ENCODE measurements at regions not wholly inside any gene's neighbourhood (a gene's known extent, or its start where the extent isn't known, plus 50 kb on each side); places are given as distances from the start of the nearest gene placed in this dataset.

GRCh38 chr16:59683709-59684108 is 949.6 kb upstream of the GOT2 start:
- Histone ChIP-seq H3K36me3 (ENCODE audit: low read depth) (no peaks in the 10 kb centered on the region), H3K4me3 (no peak overlapping the region), H3K4me1 (ENCODE audit: low read depth) (no peaks in the 10 kb centered on the region), H3K9me3 (peaks cover 48% of the 10 kb centered on the region)
- DNase-seq (no peak), ATAC-seq (no peak)
- intact Hi-C loops (cut with DNase I, micrococcal nuclease) = no loop called here
- TF ChIP-seq CTCF (IDR thresholded peaks at IDR 0.05) = no peak

GRCh38 chr16:59665618-59666220 is 931.6 kb upstream of the GOT2 start:
- H3K4me3 ChIP-seq = no peak overlapping the region
- peaks cover 32% of the 10 kb centered on the region for H3K9me3 ChIP-seq
- no peaks in the 10 kb centered on the region for H3K36me3 ChIP-seq (ENCODE audit: low read depth)
- no peak for ATAC-seq
- H3K4me1 ChIP-seq (ENCODE audit: low read depth) = no peaks in the 10 kb centered on the region
- intact Hi-C loops (cut with DNase I, micrococcal nuclease) = no loop called here
- no peak for TF ChIP-seq CTCF (IDR thresholded peaks at IDR 0.05)
- no peak for DNase-seq

GRCh38 chr16:59658572-59658971 is 924.5 kb upstream of the GOT2 start:
- H3K36me3 ChIP-seq (ENCODE audit: low read depth) = no peaks in the 10 kb centered on the region
- H3K4me3 ChIP-seq = no peak overlapping the region
- H3K9me3 ChIP-seq = peaks cover 38% of the 10 kb centered on the region
- H3K4me1 ChIP-seq (ENCODE audit: low read depth) = no peaks in the 10 kb centered on the region
- intact Hi-C loops (cut with DNase I, micrococcal nuclease) = no loop called here
- ATAC-seq = no peak
- no peak for DNase-seq
- no peak for TF ChIP-seq CTCF (IDR thresholded peaks at IDR 0.05)

- Histone ChIP-seq H3K9me3 (peaks cover 55% of the 10 kb centered on the region), H3K36me3 (ENCODE audit: low read depth) (no peaks in the 10 kb centered on the region), H3K4me3 (no peak overlapping the region), H3K4me1 (ENCODE audit: low read depth) (no peaks in the 10 kb centered on the region)
- intact Hi-C loops (cut with DNase I, micrococcal nuclease) = no loop called here
- no peak for TF ChIP-seq CTCF (IDR thresholded peaks at IDR 0.05)
- DNase-seq (no peak), ATAC-seq (no peak)
Measured at GRCh38 chr16:59655031-59655430, 920.9 kb upstream of the GOT2 start.

GRCh38 chr16:59654455-59654854 is 920.3 kb upstream of the GOT2 start:
- Histone ChIP-seq H3K36me3 (ENCODE audit: low read depth) (no peaks in the 10 kb centered on the region), H3K4me3 (no peak overlapping the region), H3K9me3 (peaks cover 60% of the 10 kb centered on the region), H3K4me1 (ENCODE audit: low read depth) (no peaks in the 10 kb centered on the region)
- ATAC-seq (no peak), DNase-seq (no peak)
- no peak for TF ChIP-seq CTCF (IDR thresholded peaks at IDR 0.05)
- intact Hi-C loops (cut with DNase I, micrococcal nuclease) = no loop called here

GRCh38 chr16:59651662-59652061 is 917.5 kb upstream of the GOT2 start:
- DNase-seq (no peak), ATAC-seq (no peak)
- Histone ChIP-seq H3K36me3 (ENCODE audit: low read depth) (no peaks in the 10 kb centered on the region), H3K4me3 (no peak overlapping the region), H3K9me3 (peaks cover 71% of the 10 kb centered on the region), H3K4me1 (ENCODE audit: low read depth) (no peaks in the 10 kb centered on the region)
- no peak for TF ChIP-seq CTCF (IDR thresholded peaks at IDR 0.05)
- intact Hi-C loops (cut with DNase I, micrococcal nuclease) = no loop called here

Measured in mucosa of descending colon (tissue), 3 donors.